ENCODE measurements at regions not wholly inside any gene's neighbourhood (a gene's known extent, or its start where the extent isn't known, plus 50 kb on each side); places are given as distances from the start of the nearest gene placed in this dataset.

DNA sequence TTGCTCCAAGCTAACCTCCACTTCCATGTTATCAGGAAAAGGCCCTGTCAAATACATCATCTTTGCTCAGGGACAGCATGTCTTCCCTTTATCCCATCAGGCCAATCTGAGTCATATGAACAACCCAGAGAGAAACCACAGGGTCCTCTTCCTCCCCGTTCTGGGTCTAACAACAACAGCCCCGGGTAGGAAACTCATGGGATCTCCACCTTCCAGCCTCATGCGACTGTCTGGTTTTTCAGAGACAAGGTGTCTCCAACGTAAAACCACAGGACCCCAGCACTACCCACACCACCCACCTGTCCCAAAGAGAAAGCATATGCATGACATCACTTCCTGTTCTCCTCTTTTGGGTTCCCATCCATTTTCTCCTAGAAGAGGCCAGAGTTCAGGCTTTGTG lies 217.9 kb downstream of the ENC1 start:
- no peak for DNase-seq

DNA sequence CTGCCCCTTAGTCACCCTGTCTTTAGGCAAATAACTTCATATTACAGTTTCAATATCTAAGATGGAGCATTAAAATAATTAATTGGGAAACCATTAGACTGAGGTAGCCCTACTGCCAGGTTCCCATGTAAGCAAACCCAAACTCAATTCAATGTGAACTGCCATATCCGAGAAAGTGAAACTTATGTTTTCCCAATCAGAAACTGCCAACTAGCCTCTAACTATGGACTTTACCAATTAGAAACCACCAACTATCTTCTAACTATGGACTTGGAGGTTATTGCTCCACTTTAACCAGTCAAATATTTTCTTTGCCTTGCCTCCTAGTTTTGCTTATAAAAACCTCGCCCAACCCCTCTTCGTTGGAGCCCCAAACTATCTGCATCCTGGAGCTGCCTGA lies 218.5 kb downstream of the ENC1 start:
- DNase-seq: no peak

DNA sequence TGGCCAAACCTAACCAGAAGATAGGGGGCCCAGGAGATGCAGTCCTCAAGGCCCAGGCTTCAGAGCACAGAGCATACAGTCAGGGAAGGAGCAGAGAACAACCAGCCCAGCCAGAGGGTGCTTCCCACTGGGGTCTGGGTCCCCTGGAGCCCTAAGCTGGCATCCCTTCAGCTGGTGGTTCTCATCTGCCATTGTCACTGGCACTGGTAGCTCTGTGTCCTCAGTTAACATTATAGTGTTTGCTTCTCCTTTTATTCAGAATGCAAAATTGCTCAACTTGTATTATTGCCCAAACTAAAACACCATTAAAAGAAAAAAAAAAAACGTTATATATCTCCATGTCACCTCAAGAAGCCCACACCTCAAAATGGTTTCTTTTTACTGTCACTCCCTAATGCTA lies 219.2 kb downstream of the ENC1 start:
- no peak for DNase-seq

DNA sequence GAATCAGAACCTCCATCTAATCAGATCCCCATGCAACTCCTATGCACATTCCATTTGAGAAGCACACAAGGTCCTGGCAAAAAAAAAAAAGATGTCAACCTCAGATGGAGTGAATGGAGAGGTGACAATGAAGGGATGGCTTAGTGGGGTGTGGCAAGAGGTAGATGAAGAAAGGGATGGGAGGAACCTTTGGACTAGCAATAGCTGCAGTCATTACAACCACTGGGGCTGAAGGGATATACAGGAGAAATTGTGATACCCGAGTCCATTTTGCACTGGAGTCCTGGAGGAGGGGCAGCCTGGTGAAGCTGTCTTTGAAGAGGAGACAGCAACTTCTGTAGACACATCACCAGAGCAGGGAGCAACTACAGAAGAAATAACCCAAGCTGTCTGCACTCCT lies 219.6 kb downstream of the ENC1 start:
- no peak for DNase-seq

DNA sequence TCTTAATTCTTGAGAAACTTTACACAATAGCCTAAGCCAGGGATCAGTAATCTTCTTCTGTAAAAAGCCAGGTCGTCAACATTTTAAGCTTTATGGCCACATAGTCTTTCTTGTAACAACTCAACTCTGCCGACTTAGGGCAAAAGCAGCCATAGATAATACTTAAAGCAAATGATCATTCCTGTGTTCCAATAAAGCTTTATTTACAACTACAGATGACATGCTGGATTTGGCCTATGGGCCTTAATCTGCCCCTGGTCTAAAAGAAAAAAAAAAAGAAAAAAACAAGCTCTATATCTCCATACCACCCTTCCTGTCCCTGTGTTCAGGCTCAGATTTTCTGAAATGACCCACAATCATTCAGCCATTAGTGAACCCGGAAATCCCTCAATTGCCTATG lies 220.3 kb downstream of the ENC1 start:
- no peak for DNase-seq

DNA sequence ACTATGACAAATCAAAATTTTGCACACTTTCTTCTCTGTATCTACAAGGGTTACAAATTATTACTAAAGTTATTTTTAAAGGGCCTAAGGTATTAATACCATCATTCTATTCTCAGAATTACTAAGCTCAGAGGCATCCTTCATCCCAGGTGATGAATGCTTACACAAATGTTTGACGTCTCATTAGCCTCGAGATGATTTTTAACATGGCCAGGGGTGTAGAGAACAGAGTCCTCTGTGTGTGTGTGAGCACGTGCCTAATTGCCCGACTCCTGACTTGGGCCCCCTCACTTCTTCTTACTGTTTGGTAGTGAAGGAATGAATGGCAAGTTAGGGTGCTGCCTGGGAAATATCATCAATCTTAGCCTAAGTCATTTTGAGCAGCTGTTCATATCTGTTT lies 221.1 kb downstream of the ENC1 start:
- no peak for DNase-seq

DNA sequence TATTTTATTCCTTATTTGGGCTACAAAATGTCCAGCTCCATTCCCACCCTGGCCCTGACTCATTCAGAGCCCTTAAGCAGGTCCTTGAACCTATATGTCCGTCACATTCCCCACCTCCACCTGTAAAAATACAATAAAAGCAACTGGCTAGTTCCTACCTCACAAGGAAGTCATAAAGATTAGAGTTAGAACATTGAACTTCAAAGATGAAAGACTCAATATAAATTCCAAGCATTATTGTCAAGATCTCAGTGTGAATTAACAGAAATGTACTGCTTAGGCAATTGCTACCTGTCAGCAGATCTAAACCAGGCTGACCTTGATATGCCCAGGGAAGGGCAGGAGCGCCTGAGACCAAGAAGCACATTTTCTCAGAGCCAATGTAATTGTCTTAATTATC lies 221.8 kb downstream of the ENC1 start:
- no peak for DNase-seq

DNA sequence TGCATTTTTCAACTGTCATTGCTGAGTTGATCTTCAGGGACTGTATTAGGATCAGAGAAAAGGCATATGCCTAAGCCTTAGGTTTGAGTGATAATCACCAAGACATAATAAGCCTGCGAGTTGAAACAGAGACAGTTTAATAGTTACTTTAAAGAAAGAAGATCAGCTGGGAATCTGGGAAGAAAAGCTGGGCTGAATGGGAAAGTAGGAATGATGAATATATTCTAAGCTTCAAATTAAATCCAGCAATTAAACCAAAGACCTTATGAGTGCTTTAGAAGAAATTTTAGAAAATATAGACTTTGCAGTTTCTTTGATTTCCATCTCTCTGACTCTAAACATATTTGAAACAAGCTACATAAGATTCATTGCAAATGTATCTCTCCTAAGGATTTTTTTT lies 222.3 kb downstream of the ENC1 start:
- DNase-seq: no peak

DNA sequence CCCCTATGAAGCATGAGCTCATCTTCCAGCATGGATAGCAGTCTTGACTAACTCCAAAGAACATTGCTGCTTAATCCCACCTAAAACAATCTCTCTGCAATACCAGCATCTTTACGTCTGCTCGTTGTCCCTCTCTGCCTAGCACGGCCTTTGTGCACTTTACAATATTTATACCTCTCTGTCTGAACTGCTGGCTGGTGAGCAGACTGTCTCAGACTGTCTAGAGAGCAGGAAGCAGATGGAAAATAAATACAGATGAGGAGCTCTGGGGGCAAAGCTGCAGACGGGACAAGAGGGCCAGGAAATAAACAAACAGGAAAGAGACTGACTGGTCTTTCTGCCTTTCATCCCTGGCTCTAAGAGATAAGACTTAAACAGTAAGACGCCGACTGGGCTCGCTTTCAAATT lies 224.8 kb downstream of the ENC1 start:
- DNase-seq: peak; percentile 76

DNA sequence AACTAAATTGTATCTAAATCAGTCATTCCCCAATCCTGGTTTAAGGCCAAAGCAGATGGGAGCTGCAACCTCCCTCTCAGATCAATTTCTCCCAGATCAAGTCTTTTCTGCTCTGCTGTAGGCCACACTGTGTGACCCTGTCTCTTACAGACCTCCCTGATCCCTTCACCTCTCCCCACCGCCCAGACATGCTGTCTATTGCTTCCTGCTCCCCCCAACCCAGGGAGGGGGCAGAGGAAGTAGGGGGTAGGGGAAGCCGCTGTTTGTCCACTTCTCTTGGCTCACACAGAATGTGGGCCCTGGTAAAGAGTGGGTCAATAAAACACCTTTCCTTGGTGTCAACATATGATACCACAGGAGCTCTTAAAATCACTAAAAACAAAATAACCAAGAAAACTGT lies 226.3 kb downstream of the ENC1 start:
- no peak for DNase-seq

DNA sequence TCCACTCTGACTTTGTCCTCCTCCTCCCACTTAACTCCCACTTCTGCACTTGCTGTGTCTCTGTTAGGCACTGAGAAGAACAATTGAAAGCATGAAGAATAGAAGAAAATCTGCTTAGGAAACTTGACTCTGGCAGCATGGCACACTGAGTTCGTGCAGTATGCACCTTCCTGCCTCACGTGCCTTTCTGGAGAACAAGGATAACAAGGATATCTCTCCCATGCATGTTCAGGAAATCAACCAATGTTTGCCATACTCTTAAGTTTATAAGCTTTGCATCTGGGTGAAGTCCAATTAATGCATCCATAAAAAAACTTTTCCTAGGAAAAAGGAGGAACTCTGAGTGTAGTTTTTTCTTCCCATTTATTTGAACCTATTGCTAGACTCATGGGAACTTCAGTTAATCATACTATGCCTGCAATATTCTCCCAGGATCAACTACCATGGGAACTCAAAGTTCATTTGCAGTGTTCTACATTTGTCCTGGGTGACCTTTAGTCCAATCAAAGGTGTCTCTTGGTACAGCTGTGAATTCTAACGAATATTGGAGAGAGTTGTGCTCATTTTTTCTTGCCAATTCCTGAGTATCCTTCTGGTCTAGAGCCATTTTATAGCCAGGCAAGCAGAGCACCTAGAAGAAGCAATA lies 227.0 kb downstream of the ENC1 start:
- DNase-seq: no peak

DNA sequence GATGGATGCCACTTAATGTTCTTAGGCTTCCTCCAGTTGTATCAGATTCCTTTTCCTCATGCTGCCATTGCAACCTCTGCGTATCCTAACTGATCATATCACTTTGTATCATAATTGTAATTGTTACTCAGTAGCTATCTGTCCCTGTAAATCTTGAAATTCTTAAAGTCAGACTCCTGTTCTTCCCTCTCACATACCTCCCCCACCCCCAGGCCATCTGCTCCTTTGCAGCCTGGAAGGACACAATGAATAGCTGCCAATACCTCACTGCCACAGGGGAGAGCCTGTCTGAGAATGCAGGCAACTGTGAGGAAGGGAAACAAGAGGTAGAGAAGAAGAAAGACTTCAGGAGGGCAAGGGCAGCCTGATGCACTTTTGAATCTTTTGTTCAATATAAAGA lies 228.5 kb downstream of the ENC1 start:
- no peak for DNase-seq

DNA sequence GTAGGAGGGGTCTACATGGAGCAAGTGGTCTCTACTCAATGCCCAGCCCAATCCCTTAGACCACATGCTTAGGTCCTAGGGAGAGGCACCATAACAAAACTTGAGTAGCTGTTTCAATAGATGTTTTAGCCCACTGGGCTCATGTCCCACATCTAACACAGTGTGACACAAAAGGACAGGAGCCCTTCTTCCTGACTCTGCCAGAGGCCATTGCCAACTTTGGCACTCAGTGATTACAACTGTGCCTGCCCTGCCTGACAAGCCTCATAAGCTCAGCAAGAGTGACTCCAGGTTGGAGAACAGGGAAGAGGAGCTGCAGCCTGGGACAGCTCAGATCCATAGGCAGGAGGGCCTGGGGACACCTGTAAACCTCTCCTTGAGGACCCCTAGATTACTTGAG lies 230.8 kb downstream of the ENC1 start:
- no peak for DNase-seq

DNA sequence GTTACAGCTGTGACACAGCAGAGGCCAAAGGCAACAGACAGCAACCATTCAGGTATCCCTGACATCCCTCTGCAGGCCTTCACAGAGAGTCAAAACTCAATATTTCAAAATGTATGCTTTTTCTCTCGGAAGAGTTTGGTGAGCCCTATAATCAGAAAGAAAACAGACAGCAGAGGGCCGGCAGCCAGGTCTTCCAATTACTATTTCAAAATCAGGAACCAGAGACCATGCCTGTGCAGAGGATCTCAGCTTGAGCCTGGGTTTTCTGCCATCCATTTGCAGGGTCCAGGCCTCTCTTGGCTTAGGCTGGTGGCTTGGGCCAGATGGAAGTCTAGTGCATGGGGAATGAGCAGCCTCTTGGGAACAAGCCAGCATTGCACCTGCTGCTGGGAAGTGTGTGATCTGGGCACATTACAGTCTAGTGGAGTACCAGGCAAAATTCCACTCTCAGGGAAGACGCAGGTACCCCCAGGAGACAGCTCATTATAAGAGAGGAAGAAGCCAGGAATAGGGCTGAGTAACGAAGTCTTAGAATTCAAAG lies 231.3 kb downstream of the ENC1 start:
- DNase-seq: no peak

DNA sequence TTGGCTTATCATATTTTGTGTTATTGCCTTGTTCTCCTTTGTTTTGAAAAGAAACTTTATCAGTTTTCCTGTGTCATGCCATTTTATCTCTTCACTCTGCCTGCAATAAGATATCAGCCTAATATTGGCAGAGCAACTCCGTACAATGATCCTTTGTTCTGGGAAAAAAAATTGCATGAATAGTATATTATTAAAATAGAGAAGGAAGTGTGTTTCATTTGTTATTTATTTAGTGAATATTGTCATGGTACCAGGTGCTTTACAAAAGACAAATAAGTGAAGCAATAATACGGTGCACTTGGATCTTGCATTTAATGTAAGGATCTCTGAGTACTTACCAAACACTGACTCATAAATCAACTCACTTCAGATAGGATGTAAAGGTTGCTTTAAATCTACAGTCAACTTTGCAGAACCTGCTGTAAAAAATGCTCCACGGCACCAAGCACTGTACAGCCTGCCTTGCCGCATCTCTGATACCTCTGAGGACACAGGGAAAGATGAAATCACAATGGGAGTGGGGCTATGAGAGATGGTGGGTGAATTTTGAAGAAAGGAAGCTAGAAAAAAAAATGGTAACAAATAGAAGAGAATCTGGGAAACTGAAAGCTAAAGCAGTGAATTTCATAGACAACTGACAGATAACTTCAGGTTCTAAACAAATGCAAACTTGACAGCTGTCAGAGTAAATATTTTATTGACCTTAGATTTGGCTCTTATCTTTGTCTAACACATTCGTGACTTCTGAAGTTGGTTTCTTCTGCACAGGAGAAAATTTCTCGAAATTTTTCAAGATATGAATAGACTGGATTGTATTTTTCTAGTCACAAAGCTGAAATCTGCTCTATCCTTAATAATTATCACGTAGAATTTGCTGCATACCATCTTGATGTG lies 232.1 kb downstream of the ENC1 start:
- DNase-seq: peak; percentile 12

DNA sequence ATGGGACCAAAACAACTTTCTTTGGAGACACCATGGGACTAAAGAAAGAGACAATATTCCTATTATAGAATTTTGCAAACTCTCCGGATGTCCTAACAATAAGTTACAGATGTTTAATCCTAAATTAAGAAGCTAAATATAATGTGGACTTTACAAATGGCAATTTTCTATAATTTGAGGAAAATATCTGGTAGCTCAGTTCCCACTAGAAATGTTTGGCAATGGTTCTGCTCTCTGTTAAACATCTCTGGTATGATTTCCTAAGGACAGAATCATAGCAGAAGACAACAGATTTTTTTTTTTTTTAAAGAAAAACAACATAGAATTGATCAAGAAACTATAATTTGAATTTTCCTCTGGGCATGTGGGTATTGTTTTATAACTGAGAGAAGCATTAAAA lies 232.8 kb downstream of the ENC1 start:
- no peak for DNase-seq

DNA sequence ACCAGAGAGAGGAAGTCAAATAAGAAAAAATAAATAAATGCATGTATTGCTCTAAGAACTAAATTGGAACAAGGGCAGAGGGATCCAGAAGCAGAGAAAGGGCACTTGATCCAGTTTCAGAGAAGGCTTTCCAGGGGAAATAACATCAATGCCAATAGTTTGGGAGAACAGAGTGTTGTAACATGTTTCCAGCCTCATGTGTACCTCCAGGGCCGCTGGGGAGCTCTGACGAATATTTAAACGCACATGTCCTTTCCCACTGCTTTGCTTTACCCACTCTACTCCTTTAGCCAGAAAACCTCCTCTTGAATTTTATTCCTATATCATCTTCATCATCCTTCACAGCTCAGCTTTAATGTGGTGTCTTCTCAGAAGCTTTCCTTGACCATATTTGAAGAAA lies 233.7 kb downstream of the ENC1 start:
- no peak for DNase-seq

DNA sequence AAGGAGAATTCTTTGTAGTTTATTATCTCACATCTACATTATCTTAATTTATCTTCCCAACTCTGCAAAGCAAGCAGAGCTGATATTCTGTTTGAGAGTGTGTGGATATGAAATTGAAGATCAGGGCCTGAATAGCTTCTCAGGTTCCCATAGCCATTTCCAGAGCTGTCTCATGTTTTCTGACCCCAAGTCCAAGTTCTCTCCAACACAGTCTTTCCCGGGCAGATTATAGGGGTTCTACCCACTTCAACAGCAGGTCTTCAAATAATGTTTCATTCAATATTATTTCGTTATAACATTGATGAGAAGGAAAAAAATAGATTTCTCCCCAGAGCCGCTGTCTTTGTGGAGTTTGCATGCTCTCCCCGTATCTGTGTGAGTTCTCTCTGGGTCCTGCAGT lies 234.9 kb downstream of the ENC1 start:
- DNase-seq: no peak

DNA sequence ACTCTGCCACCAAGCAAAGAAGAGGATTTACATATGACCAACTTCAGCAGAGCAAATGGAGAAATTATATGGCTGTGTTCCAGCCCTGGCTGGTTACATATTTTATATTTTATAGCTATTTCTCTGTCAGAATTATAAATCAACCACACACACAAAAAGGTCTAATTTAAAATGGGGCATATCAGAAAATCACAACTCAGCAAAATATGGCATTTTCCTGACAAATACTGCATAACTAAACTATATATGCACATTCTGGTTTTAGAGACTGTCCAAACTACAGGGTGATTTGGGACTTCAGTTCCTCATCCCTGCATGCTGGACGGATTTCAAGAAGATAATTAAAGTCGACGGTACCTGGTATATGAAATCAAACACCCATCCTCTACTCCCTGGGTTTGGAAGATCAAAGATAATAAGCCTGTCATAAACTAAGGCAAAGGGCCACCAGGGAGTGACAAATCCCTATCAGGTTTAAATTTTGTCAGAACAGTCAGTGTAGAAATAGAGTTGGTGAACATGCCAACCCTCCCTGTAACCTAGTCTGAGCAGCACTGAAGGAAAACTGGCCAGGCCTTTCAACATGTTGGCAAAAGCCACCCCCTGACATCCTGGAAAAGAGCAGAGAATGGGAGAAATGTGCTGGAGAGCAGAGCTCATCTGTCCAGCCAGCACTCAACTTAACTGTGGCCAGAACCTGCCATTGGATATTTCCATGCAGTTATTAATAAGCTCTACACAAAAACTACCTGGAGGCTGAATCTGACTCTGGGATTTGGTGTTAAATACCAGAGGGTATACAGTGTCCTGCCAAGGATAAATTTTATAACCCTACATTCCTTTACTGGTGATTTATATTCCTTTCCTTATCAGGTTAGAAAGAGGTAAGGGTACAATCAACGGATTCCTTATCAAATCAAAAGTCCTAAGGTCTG lies 235.7 kb downstream of the ENC1 start:
- DNase-seq: no peak

DNA sequence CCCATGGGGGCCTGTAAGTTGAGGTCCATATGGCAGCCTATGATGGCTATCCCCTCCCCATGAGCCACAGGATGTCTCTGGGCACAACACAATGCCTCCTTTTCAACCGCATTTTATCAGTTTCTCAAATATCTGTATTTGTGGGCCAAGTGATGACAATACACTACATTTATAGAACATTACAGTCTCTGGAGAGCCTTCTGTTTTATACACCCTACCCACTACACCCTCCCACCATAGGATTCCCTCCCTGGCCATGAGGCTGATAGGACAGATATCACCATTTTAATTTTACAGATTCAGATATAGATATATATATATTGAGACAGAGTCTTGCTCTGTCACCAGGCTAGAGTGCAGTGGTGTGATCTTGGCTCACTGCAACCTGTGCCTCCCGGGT lies 236.8 kb downstream of the ENC1 start:
- DNase-seq: no peak

DNA sequence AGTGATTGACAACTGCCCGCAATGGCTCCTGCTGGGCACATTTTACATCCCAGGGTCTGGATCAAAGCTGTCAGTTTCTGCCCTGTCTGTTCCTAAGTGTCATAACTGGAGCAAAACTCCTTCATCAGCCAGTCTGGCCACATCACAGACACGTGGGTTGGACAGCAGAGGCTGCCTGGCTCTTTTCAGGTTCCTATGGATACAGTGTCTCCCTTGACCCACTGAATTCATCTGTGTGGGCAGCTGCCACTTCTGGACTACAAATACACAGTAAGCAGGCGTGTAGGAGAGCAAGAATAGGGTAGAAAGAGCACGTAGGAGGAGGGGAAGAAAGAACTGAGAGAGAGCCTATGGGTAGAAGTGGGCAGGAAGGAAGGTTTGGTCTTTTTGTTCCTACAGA lies 238.0 kb downstream of the ENC1 start:
- DNase-seq: no peak

DNA sequence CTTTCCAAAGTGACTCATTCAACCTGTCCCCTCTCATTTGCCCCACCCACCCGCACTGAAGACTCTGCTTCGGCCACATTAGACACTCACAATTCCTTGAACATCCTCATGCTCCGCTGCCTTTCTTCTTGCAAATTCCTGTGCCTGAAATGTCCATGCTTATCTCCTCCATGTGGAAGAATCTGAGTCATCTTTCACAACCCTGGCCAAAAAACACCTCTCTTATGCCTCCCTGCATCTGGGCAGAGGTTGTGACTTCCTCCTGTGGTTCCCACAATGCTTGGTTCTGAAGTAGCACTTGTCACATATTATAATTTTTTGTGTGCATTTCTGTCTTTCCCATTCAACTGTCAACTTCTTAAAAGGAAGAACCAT lies 238.6 kb downstream of the ENC1 start:
- no peak for DNase-seq

DNA sequence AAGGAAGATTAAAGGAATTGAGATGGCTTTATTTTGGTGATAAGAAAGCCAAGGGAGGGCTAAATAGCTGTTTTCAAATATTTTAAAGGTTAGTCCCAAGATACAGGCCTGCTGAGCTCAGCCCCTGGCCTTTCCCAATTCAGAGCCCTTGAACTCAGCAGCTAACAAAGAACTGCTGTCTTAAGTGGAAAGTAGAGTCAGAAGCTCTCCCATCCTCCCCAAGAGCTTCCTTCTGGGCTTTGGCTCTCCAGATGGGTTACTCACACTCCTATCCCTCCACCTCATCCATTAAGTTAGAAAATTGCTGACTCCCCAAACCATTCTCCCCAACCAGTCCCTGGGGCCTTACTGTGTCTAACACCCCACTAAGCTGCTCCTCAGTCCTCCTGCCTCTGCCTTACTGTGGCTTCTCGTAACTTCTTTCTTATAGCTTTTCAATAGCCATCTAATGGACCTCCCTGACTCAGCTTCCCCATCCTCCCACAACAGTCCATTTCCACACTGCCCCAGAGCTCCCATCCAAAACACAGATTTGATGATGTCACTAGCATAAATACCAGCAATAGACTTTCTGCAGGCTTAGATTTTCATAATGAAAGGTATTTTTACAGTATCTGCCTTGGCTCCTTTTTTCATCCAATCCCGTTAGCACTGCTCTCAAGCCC lies 239.1 kb downstream of the ENC1 start:
- no peak for DNase-seq
